Stimulated activated CD8-positive, alpha-beta memory T cell treated with anti-CD3 and anti-CD28 coated beads, Interleukin-12 subunit alpha, Interleukin-12 subunit beta, amount 100 ng/mL, for 24 hours (primary cell): ENCODE measurements at regions not wholly inside any gene's neighbourhood (a gene's known extent, or its start where the extent isn't known, plus 50 kb on each side); places are given as distances from the start of the nearest gene placed in this dataset.

ENCODE experiments used
- DNase-seq: peaks from one replicate; pipeline ENCODE4 v3.0.0-alpha.2; 2020; ENCODE audit errors: extremely low read depth

DNA sequence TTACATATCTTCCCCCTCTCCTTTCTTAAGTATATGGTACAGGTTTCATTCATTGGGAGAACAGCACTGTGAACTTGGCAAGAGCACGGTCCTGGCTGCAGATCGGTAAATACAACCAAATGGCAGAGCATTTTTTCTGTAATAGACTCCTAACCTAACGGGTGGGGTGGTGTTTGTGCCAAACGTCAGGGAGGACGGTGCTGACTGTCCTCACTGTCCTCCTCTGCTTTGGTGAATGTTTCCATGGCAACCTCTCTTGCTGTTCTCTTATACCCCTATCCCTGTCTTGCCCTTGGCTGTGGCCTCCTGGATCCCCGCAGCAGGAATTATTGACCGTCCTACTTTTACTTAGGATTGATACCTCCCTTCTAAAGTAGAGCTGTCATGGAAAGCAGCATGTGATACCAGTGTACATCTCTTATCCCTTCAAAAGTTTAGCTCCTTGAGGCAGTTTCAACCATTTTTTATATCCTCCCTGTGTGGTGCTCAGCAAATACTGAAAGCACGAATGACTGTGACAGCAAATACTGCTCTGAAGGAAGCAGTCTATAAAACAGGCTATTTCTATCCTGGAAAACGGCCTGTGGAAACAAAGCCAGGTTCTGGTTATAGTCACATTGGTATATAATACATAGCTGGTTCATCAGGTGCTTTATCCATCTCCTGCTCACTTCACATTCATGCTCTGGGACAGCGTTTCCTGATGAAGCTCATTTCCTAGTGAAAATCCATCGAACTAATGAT is 275.4 kb upstream of the C2CD4B start:
- DNase-seq, result no peak

DNA sequence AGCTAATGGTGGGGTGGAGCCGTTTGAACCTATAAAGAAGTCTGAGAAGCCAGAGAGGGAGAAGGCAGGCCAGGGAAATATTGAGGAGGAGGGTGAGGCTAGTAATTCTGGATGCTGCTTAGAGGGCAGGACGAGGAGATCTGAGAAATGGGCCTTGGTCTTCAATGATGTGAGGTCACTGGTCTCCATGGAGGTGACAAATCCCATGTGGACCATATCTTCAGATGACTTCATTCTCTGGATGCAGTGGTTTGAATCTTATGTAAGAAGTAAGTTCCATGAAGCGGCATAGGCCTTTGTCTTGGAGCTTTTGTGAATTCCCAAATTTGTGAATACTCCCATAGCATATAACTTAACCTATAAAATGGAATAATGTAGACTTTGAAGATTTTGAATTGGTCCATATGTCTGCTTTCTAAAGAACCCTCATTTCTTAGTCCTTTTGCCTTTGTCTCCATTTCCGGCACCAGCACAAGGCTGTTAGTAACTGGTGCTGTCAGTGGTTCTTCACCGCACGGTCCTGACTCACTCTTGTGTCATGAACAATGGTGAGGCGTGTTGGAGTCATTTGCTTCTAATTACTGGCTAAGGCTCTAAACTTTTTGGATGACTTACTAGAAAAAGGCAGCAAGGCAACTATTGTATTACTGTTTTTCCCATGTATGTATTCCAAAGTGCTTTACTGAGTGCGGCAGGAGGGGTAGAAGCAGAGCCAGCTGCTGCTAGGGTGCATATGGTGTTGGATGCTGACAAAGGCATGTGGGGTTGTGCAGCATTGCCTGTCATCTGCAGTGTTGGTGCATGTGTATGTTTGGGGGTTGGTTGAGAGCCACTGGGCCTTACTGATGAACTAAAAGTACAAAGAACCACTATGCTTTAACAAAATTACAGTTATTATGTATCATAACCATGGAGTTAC is 279.3 kb upstream of the C2CD4B start:
- DNase-seq, result no peak

DNA sequence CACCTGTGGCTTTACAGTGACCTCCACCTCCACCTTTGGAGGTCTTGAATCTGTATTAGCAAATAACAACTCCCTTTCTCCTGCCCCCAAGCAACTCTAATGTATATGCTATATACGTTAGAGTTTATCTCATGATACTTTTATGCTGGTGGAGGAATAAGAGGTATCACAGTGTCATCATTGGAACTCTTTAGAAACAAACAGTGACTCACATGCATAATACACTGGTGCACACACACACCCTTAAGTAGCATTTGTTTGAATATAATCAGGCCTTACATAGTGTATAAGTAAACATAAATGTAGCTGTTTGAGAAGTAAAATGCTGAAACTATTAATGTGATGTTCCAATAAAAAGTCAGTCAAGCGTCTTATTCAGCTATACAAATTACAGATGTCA is 280.2 kb upstream of the C2CD4B start:
- DNase-seq, result no peak

DNA sequence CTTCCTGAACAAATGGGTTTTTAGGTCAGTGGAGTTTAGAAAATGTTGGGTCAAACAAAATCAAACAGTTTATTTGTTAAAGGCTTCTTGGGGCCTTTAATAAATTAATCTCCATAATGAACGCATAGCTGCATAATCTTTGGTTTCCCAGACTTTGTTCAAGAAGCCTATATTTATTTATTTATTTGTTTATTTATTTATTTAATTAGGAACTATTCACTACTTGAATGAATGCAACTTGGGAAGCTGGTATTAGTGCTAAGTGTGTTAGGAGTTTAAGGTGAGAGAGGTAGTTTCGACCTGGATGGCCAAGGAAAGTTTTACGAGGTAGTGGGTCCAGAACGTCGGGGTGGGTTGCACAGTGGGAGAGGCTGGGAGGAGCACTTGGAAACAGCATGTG is 281.9 kb upstream of the C2CD4B start:
- DNase-seq, result no peak

DNA sequence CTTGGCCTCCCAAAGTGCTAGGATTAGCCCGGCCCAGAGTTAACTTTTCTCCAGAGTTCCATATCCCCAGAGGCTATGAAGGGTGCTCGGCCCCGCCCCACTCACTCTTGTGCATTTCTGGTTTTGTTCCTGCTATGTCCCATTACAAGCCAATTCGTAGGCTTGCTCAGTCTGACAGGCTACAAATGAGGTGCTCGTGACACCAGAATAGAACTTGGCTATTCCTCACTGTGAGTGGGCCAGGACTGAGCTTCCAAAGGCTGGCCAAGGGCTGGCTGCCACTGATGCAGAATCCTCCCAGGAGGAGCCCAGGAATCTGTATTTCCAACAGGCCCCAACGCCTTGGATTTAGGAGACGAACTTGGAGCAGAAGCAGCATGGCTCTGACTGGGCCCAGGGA is 282.7 kb upstream of the C2CD4B start:
- DNase-seq, result no peak

DNA sequence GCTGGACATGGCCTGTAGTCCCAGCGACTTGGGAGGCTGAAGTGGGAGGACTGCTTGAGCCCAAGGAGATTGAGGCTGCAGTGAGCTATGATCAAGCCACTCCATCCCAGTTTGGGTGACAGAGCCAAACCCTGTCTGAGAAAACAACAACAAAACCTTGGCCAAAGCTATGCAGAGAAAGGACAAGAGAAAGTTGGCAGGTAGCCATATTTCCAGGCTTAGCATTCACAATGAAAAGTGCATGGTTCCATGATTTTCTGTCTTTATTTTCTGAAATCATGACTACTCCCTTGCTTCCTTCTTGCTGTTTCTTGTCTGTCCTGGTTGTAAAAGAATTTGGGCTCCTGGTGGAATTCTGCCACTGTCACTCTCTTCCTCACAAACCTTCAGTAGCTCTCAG is 284.6 kb upstream of the C2CD4B start:
- DNase-seq, result no peak

DNA sequence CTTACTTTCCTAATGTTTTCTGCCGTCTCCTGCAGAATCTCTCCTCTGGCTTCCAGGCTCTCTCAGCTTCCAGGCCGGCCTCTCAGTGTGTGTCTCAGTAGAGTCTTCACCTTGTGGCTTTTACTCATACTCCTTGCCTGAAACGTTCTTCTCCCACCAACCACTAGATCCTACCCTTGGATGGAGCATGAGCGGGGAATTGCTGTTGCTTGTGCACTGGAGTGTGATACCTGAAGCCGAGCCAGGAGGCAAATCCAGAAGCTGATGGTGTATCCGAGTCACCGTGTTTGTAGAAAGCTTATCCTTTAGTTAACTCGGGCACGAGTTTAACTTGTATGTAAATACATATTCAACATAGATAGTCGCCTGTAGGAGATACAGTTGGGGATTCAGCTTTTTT is 285.0 kb upstream of the C2CD4B start:
- DNase-seq, result no peak

DNA sequence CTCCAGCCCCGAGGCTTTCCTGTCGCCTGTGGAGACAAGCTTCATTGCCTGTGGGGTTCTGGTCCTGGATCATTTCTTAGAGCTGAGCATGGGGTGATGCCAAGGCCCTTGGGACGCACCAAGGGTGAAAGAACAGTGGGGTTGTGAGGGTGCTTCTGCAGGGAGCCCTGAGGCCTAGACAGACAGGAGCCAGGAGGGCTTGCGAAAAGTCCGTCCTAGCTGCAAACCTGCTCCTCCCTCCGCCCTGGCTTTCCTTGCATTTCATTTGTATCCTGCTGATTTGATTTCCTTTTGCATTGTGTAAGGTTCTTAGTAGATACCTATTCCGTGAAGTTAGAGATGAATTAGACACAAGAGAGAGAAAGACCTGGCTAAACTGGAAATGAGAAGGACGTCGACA is 286.9 kb upstream of the C2CD4B start:
- DNase-seq, result no peak

DNA sequence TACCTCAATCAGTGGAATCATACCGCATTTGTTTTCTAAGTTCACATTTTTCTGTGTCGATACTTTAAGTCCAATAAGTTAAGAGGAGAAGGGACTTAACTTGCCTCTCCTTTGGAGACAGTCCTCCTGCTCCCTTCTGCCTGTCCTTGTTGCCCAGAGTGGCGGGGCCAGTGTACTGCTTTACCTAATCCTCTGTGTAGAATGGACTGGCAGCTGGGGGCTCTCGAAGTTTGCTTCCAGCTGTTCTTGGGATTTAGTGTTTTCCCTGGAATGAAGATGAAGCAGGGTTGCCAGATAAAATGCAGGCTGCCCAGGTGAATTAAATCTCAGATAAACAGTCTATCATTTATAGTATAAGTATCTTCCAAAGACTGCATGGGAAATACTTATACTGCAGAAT is 287.6 kb upstream of the C2CD4B start:
- DNase-seq, result no peak

DNA sequence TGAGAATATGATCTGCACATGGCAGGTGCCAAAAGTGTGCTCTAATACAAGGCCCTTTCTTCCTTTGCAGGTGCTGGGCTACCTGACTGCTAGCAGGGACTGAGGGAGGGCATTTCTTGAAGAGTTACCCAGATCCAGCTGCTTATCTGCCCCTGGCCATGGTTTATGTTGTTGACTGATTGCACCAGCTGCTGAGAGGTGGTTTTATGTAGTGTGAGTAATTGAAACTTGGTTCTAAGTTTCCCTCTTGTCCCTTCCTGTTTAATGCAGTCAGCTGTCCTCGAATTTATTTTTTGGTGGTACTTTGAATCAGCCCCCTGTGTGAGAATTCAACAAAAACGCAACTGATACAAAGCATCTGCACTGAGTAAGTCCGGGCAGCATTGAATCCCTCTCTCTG is 288.3 kb upstream of the C2CD4B start:
- no peak for DNase-seq

DNA sequence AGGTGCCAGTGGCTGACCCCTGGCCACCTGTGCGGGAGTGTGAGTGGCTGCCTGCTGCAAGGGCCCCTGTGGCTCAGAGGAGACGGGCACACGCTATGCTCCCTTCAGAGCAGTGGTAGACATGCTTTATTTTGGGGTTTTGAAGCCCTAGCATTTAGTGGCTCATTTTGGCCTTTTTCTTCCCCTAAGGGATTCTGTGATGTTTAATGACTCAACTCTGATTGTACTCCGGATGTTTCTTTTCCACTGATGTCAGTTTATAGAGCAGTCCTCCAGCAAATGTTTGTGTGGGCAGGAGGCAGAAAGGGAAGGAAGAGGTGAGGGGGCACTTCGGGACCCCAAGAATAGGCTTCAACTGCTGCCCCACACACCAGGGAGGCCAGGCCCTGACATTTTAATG is 288.9 kb upstream of the C2CD4B start:
- no peak for DNase-seq

DNA sequence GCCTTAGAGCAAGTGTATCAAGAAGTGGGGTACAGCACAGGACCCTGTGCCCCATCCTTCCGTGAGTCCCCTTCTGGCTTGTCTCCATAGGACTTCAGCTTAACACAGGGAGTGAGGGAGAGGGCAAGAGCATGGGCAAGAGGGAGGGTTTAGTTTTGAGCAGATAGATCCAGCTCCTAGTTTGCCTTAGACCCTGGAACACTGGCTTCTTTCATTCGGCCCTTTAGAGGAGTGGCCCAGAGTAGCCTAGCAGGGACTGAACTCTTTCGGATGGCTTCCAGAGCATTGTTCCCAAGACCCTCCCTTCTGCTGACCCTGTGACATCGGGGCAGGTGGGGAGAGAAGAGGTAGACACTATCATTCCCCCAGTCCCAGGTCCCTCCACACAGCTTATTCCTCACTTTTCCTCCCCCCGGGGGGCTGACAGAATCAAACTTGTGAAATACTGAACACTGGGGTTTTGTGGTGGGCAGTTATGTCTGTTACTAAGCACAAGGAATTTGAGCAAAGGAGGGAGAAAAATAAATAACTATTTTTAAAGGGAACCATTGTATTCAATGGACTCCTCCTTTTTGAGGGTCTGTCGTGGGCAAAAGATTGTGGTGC is 289.6 kb upstream of the C2CD4B start:
- DNase-seq, result no peak

DNA sequence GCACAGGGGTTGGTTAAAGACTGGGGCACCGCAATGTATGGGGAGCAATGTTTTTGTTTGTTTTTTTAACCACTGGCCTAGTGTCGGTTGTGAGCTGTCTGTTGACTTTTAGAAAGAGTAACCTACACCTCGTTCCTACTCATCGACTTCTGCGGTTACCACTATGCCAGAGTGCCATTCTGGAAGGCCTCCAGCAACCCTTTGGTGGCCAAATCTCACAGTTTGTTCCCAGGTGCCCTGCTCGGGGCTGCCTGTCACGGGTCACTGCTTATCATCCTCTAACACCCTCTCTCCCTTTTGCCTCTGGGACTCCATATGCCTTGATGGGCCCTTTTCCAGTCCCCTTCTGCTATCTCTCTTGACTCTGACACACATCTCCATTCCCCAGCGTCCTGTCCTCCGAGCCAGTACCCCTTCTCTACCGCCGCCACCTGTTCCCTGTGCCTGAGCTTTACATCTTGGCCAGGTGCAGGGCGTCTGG is 290.4 kb upstream of the C2CD4B start:
- no peak for DNase-seq

DNA sequence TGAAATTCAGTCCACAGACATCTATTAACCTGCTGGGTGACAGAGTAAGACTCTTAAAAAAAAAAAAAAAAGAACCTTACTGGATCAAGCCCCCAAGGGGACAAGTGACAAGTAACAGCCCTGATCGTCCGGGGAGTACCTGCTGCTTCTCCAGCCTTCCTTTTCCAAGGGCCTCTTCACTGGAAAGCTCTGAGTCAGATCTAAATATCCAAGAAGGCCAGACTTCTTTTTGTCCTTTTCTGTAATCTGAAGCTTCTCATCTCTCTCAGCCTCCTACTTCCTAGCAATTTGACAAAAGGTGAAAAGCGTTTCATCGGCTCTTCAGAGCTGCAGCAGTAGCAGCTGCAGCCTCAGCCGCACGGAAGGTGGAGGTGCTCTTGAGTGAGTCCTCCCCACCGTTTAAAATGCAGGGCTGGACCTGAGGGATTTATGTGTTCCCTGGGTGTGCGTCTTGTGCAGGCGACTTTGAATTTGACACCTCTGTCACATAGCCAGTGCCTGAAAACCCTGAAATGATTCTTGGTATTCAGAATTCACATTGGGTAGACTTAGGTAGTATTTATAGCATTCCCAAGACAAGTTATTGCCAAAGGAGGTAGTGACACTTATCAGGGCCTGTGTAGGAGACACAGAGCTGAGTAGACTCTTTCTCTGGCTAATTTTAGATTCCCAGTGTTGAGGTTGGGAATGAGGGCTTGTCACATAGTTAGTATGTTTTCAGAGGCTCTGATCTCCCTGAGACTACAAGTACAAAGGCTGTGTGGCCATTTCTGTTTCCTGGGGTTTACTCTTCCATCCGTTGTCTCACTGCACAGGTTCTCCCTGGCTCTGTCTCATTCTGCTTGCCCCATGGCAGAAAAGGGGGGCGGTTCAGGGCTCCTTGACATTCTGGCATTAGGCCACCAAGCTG is 291.2 kb upstream of the C2CD4B start:
- no peak for DNase-seq

DNA sequence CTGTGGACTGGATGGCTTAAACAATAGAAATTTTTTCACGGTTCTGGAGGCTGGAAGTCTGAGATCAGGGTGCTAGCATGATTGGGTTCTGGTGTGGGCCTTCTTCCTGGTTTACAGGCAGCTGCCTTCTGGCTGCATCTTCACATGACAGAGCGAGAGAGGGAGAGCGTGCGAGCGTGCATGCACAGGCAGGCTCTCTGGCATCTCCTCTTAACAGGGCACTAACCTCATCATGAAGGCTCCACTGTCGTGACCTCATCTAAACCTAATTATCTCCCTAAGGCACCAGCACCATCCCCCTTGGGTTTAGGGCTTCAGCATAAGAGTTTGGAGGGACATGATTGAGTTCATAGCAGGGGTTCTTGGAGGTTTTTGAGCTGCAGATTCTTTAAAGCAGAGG is 292.0 kb upstream of the C2CD4B start:
- DNase-seq, result no peak

DNA sequence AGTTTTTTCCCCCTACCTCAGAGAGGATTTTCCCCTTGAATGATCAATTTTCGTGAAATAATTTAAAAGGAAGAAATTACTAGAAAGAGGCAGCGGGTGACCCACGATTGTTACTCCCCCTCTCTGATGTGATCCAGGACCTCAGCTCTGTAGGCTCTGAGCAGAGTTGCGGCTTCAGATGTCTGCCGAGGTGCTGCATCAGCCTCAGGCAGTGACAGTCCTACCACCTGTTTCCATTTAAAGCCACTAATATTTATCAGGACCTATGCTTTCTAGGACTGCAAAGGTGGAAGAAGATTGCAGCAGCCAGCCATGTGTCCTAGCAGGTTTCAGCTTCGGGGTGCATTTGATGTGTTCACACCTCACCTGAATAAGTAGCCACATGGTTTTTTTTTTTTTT is 294.8 kb upstream of the C2CD4B start:
- DNase-seq, result no peak

DNA sequence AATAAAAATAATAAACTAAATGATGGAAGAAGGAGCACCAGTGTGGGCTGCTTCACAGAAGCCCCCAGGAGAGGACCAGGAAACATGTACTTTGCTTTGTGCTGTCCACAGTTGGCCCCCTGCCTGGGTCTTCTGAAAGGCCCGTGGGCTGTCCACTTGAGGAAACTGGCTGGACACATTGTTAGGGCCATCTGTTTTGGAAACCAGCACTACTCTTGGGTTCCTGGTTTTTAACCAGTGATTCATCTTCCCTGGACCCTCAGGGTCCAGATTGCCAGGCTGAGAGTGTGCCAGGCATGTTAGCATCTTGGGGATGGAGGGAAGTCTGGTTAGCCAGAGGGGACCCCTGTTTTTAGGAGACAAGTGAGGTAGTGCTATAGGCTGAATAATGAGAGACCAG is 297.2 kb upstream of the C2CD4B start:
- no peak for DNase-seq

DNA sequence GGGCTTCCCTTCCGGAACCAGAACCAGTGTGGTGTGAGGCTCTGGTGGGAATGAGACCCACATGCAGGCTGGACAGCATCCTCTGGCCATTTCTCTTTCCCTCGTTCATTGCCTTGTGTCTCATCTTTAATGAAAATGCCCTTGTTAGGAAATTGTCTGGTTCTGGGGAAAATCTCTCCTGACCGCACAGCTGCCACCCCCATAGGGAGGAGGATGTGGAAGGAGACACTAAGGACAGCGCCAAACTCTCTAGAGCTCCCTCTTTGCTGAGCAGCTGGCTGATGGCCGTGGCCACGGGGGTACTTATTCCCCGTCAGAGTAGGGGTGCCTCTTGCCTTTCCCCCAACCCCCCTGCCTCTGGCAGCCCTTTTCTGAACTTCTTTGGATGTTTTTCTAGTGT is 297.6 kb upstream of the C2CD4B start:
- DNase-seq, result no peak

DNA sequence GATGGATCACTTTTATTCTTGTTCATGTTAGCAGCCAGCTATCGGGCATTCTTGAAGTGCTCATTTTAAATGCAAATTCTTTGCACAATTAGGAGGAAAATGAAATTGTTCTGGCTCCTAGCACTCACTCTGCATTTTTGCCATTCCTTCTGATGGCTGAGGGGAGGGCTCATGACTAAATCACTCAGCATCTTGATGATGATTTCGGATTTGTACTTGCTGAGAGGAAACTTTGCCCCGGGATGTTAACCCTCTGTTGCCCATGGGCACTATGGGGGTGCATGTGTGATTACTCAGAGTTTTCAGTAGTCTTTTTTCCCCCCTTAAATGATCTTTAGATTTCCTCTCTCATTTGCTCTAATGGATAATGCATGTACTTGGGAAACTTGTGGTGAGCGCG is 299.6 kb upstream of the C2CD4B start:
- DNase-seq, result no peak

DNA sequence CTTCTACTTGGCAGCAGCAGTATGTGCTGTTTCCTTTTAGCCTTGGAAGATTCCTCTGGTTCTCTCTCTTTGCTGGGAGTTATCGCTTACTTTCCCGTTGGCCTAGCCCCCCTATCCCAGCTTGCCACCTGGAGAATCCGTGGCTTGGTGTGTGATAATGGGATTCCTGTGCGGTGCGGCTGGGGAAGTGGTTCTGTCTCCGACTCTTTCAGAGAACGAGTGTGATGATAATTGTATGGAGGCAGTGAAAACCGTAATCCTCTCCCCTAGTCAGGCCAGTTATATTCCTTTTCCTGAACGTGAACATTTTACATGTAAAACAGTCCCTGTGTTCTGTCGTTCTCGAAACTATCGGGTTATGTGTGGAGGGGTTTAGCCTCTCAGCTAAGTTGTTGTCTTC is 300.1 kb upstream of the C2CD4B start:
- DNase-seq, result no peak

DNA sequence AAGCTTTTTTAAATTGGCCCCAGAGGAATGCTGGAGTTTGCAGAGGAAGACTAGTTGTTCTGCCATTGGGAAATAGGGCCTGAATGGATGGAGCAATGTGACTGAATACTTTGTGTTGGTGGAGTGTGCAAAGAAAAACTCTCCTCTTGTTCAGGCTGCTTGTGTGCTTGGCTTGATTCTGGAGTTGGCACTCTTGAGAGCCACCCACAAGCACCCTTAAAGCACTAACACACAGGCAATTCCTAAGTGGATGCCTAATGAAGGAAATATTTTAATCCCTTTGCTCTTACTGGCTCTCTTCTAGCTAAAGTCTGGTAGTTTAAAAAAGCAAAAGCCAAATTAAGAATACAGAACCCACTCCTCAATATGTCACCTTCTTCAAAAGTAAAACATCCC is 304.4 kb upstream of the C2CD4B start:
- no peak for DNase-seq
